GM20000 (cell line): ENCODE measurements at regions not wholly inside any gene's neighbourhood (a gene's known extent, or its start where the extent isn't known, plus 50 kb on each side); places are given as distances from the start of the nearest gene placed in this dataset.
"Not testable (repeated sequence)": the region's sequence is repeated elsewhere in the genome, so short reads cannot be mapped to it uniquely, and the experiment has no call there.

Experiments
- DNase-seq: peaks from one replicate; pipeline ENCODE4 v3.0.0; 2012; ENCODE audit warnings: low spot score
- TF ChIP-seq, protein P1 (sequence below): IDR thresholded peaks from 2 replicates; pipeline ENCODE4 v1.5.1; 2012; ENCODE audit warnings: mild to moderate bottlenecking, control low read depth; ENCODE audit errors: extremely low read depth, missing control alignments

DNA sequence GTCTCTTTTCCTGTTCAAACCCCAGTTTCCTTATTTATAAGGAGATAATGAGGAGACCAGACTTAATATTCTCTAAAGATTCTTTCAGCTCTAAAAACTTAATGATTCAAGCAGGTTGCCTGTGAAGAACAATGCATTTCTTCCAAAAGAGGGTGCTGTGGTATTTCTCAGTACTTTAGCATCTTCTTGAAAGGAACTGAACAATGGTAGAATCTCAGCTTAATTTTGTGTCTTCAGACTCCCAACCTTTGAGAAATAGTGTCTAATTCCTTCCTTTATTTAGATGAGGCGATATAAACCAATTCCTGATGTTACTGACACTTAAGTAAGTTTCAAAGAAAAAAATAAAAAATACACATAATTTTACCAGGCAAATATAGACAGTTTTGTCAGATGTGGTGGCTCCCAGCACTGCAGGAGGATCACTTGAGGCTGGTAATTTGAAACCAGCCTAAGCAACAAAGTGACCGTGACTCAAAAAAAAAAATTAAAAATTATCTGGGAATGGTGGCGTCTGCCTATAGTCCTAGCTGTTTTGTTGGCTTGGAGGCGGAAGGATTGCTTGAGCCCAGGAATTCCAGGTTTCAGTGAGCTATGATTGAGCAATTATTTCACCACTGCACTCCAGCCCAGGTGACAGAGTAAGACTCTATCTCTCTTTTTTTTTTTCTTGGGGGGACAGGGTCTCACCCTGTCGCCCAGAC lies 76.9 kb upstream of the PSMA6 start:
- peak; percentile 30 for DNase-seq
- TF ChIP-seq, protein P1, sequence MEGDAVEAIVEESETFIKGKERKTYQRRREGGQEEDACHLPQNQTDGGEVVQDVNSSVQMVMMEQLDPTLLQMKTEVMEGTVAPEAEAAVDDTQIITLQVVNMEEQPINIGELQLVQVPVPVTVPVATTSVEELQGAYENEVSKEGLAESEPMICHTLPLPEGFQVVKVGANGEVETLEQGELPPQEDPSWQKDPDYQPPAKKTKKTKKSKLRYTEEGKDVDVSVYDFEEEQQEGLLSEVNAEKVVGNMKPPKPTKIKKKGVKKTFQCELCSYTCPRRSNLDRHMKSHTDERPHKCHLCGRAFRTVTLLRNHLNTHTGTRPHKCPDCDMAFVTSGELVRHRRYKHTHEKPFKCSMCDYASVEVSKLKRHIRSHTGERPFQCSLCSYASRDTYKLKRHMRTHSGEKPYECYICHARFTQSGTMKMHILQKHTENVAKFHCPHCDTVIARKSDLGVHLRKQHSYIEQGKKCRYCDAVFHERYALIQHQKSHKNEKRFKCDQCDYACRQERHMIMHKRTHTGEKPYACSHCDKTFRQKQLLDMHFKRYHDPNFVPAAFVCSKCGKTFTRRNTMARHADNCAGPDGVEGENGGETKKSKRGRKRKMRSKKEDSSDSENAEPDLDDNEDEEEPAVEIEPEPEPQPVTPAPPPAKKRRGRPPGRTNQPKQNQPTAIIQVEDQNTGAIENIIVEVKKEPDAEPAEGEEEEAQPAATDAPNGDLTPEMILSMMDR: no peak

- DNase-seq: not testable (repeated sequence)
These were observed 74.0 kb upstream of the PSMA6 start for GRCh38 chr14:35218176-35218575.

- no peak for DNase-seq
- TF ChIP-seq, protein P1: no peak
These were observed 73.2 kb upstream of the PSMA6 start for GRCh38 chr14:35218963-35219362.

DNA sequence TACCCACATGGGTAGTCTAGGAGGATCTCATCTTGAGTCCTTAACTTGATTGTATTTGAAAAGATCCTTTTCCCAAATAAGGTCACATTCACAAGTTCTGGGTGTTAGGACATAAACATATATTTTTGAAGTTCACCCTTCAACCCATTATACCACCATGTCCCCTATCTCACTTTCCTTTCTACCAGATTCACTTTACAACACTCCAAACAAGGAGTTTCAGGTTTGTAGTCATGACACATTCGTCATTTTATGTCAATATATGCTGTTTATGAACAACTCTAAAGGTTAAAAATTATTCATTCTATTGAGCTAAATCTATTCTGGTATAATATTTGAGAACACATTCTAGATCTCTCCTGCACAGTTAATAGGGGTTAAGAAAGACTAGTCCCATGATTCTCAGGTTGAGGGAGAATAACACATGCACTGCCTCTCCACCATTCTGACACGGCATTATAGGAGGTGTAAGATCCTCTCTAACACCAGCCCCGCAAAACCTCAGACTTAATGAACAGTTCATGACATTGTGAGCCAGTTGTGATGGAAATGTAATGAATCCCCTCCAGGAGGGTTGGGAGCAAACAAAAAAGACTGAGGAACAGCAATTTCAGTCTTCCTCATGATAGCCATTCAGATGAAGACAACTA lies 72.0 kb upstream of the PSMA6 start:
- TF ChIP-seq, protein P1: no peak
- no peak for DNase-seq

- TF ChIP-seq, protein P1: no peak
- no peak for DNase-seq
These were observed 71.3 kb upstream of the PSMA6 start for GRCh38 chr14:35220920-35221319.

DNA sequence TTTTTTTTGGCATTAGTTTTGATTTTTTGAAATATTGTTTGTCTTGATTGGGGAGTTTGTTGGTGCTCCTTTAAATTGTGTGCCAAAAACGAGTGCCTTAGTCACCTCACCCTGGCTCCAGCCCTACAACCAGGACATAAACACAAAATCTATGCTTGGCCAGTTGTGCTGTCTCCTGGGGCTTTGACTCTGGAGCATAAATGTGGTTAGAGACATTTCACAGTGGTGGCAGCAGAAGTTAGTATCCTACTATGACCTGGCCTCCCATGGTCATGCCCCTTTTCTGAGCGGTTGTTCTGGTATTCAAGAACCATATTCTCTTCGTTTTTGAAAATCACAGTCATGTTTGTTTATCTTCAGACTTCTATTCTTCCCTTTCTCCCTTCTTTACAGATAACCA lies 70.7 kb upstream of the PSMA6 start:
- no peak for DNase-seq
- TF ChIP-seq, protein P1: no peak

DNA sequence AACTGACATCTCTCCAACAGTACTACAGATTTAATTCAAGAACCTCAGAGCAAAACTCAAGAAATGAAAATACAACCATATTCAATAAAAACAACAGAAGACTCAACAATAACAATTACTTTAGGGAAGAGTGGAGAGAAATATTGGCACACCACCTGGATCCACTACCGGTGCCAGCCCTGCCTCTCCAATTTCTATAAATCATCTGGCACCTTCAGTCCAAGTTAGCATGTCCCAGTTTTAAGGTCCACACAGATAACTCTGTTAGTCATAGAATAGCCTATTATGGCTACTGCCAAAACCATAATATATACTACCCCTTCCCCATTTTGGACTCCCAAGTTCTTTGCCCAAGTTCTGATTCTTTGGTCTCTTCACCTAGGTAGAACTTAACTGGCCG lies 69.9 kb upstream of the PSMA6 start:
- TF ChIP-seq, protein P1: no peak
- DNase-seq: no peak
